B cell (primary cell): ENCODE measurements at regions not wholly inside any gene's neighbourhood (a gene's known extent, or its start where the extent isn't known, plus 50 kb on each side); places are given as distances from the start of the nearest gene placed in this dataset.

Experiments
- ATAC-seq: fragments of 200-7000 bp; cut with Tn5 transposase; one replicate; pipeline ENCODE4 v1.10.0; 2021; ENCODE audit warnings: low read depth, mild to moderate bottlenecking, moderate number of reproducible peaks, moderate library complexity
- CTCF ChIA-PET: fragments of 350-600 bp; sonication (Branson Sonifier 250); formaldehyde crosslinking; loops from one replicate; lab custom pipeline; 2021; ENCODE audit warnings: antibody characterized with exemption, inconsistent platforms; lab: Charles Lee
- POLR2A ChIA-PET: fragments of 350-600 bp; sonication (Branson Sonifier 250); formaldehyde crosslinking; loops from one replicate; lab custom pipeline; 2021; ENCODE audit warnings: antibody characterized with exemption; lab: Charles Lee
- DNase-seq: peaks from one replicate; pipeline ENCODE4 v3.0.0; 2013
- H2AFZ ChIP-seq: 2 replicates; pipeline ENCODE4 v1.6.1; 2012; ENCODE audit warnings: mild to moderate bottlenecking, low read depth, low read length; ENCODE audit not compliant: insufficient read depth, poor library complexity, severe bottlenecking
- H3K27ac ChIP-seq, 2 donors: 1 replicate in 1 of 2; 2 replicates in 1 of 2; pipeline ENCODE4 v1.5.1; 2012 to 2013; ENCODE audit warnings: low read length in 2 of 2, mild to moderate bottlenecking in 2 of 2, moderate library complexity in 1 of 2
- H3K27me3 ChIP-seq, 4 experiments: fragments of 200-600 bp in 1 of 4; sonication (generic) in 1 of 4; replicated peaks in 1 of 4; 1 replicate in 2 of 4; 2 replicates in 2 of 4; pipeline versions ENCODE4 v1.6.1 to v1.7.0; 2013 to 2016; ENCODE audit warnings: low read length in 3 of 4, mild to moderate bottlenecking in 2 of 4, mixed read lengths in 1 of 4, moderate library complexity in 1 of 4; ENCODE audit not compliant: insufficient read depth in 4 of 4, control insufficient read depth in 3 of 4; ENCODE audit errors: control extremely low read depth in 1 of 4
- H3K36me3 ChIP-seq, 2 experiments: replicated peaks in 1 of 2; 1 replicate in 1 of 2; 2 replicates in 1 of 2; pipeline versions ENCODE4 v1.6.1 to v1.7.1; 2013; ENCODE audit warnings: low read length in 1 of 2; ENCODE audit not compliant: insufficient read depth in 2 of 2, control insufficient read depth in 1 of 2; ENCODE audit errors: control extremely low read depth in 1 of 2, extremely low read depth in 1 of 2
- H3K4me1 ChIP-seq, 2 donors: fragments of 200-600 bp in 1 of 2; sonication (generic) in 1 of 2; 1 replicate in 1 of 2; 2 replicates in 1 of 2; pipeline versions ENCODE4 v1.5.1 to v1.6.1; 2013 to 2017; ENCODE audit warnings: low read length in 2 of 2; ENCODE audit not compliant: control insufficient read depth in 2 of 2, insufficient read depth in 2 of 2
- H3K4me2 ChIP-seq: replicated peaks from 2 replicates; pipeline ENCODE3; 2012; ENCODE audit warnings: mild to moderate bottlenecking, low read depth, low read length; ENCODE audit not compliant: poor library complexity, severe bottlenecking
- H3K4me3 ChIP-seq, 5 experiments: fragments of 200-600 bp in 1 of 5; sonication (generic) in 1 of 5; 1 replicate in 3 of 5; 2 replicates in 2 of 5; pipeline versions ENCODE4 v1.5.1 to v1.7.0; 2011 to 2016; ENCODE audit warnings: low read length in 4 of 5, mild to moderate bottlenecking in 4 of 5, low read depth in 2 of 5, control low read depth in 1 of 5, moderate library complexity in 1 of 5; ENCODE audit not compliant: insufficient read depth in 1 of 5; ENCODE audit errors: control extremely low read depth in 1 of 5, extremely low read depth in 1 of 5
- H3K79me2 ChIP-seq: fragments of 200-600 bp; sonication (generic); one replicate; pipeline ENCODE4 v1.6.0; 2016; ENCODE audit warnings: low read length; ENCODE audit not compliant: control insufficient read depth, insufficient read depth
- H3K9ac ChIP-seq: fragments of 200-600 bp; sonication (generic); 2 replicates; pipeline ENCODE4 v1.6.1; 2017; ENCODE audit warnings: mild to moderate bottlenecking, low read length, moderate library complexity
- H3K9me3 ChIP-seq, 3 donors: one replicate each; pipeline versions ENCODE4 v1.6.1 to v1.7.1; 2013; ENCODE audit warnings: low read length in 2 of 3; ENCODE audit not compliant: control insufficient read depth in 2 of 3, insufficient read depth in 1 of 3; ENCODE audit errors: control extremely low read depth in 1 of 3
- H4K20me1 ChIP-seq: 2 replicates; pipeline ENCODE4 v1.6.0; 2012; ENCODE audit warnings: mild to moderate bottlenecking, low read length; ENCODE audit not compliant: insufficient read depth, control insufficient read depth, poor library complexity, severe bottlenecking
- H3K27ac Mint-ChIP-seq: one replicate; pipeline ENCODE4 v1.8.0; 2021; ENCODE audit warnings: mixed read lengths
- H3K27me3 Mint-ChIP-seq: one replicate; pipeline ENCODE4 v1.8.0; 2021; ENCODE audit warnings: mixed read lengths
- H3K4me1 Mint-ChIP-seq: one replicate; pipeline ENCODE4 v1.8.0; 2021; ENCODE audit warnings: mixed read lengths
- H3K4me3 Mint-ChIP-seq: one replicate; pipeline ENCODE4 v1.8.0; 2021; ENCODE audit warnings: mixed read lengths
- H3K9me3 Mint-ChIP-seq: one replicate; pipeline ENCODE4 v1.8.0; 2022; ENCODE audit warnings: mixed read lengths; ENCODE audit not compliant: insufficient read depth
- CTCF ChIP-seq: fragments of 200-600 bp; IDR thresholded peaks from one replicate; pipeline ENCODE4 v1.8.0; 2022; ENCODE audit warnings: antibody characterized with exemption, mild to moderate bottlenecking
- EZH2 ChIP-seq: IDR thresholded peaks from 2 replicates; pipeline ENCODE4 v1.6.1; 2012; ENCODE audit warnings: borderline replicate concordance, low read depth, mild to moderate bottlenecking, moderate library complexity, low read length; ENCODE audit not compliant: insufficient read depth, poor library complexity, severe bottlenecking
- WGBS: methylation state at CpG from one replicate; pipeline ENCODE4 v1.1.5; 2013; ENCODE audit warnings: missing lambda C conversion rate; ENCODE audit not compliant: insufficient coverage; 5-methylcytosine and 5-hydroxymethylcytosine counted together
- intact Hi-C: fragments of 100-400 bp; cut with micrococcal nuclease; formaldehyde crosslinking; loops from one replicate; pipeline ENCODE4 v1.10.0; 2022

DNA sequence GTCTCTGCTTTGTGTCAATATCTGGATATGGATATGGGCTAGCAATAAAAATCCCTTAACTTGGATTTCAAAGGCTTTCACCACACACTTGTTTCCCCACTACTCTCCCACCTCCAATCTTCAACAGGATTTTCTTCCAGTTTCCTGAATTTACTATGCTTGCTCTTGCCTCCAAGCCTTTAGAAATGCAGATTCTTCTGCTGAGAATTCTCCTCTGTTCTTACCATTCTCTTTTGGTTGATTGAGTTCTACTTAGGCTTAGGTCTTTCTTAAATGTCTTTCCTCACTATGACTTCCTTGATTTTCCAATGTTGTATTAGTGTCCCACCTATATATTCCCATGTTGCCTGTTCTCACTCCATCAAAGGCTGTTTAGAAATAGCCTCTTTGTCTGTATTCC is 1502.4 kb upstream of the TENM4 start:
- no peak overlapping the region for H3K4me3 Mint-ChIP-seq
- no peak for TF ChIP-seq EZH2
- TF ChIP-seq CTCF = no peak
- no peaks in the 10 kb centered on the region for H3K27me3 ChIP-seq
- POLR2A ChIA-PET = no interaction called here
- H2AFZ ChIP-seq = no peak overlapping the region
- H3K4me3 ChIP-seq = no peak overlapping the region
- H3K36me3 ChIP-seq = no peaks in the 10 kb centered on the region
- ATAC-seq (no peak), DNase-seq (no peak)
- no peak overlapping the region for H3K4me2 ChIP-seq
- CTCF ChIA-PET = no interaction called here
- no peaks in the 10 kb centered on the region for H3K4me1 Mint-ChIP-seq
- H4K20me1 ChIP-seq = no peaks in the 10 kb centered on the region
- no peaks in the 10 kb centered on the region for H3K9me3 ChIP-seq
- no peaks in the 10 kb centered on the region for H3K27me3 Mint-ChIP-seq
- H3K9ac ChIP-seq = no peak overlapping the region
- H3K27ac ChIP-seq = no peak overlapping the region
- H3K27ac Mint-ChIP-seq = no peak overlapping the region
- H3K79me2 ChIP-seq = no peaks in the 10 kb centered on the region
- no peaks in the 10 kb centered on the region for H3K4me1 ChIP-seq
- no peaks in the 10 kb centered on the region for H3K9me3 Mint-ChIP-seq
- intact Hi-C loops = no loop called here

DNA sequence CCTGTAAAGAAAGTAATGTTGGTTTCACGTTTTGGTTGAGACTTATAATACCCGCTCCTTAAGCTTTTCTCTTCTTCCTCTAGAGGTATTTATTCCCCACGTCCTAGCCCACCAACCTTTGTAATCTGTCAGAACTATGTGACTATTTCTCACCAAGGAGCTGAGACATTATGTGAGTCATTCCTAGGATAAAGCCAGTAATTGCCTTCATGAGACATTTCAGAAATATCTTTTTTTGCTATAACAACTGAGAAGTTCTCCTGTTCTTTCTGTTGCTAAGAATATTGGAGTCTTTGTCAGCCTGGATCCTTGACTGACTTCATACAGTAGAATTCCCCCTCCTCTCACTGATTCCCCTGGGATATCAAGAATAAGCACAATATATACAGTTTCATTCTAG is 1497.0 kb upstream of the TENM4 start:
- Histone ChIP-seq H2AFZ (no peak overlapping the region), H4K20me1 (no peaks in the 10 kb centered on the region), H3K4me2 (no peak overlapping the region), H3K27me3 (no peaks in the 10 kb centered on the region), H3K27ac (no peak overlapping the region), H3K9me3 (no peaks in the 10 kb centered on the region), H3K4me1 (no peaks in the 10 kb centered on the region), H3K36me3 (no peaks in the 10 kb centered on the region), H3K79me2 (no peaks in the 10 kb centered on the region), H3K4me3 (no peak overlapping the region), H3K9ac (no peak overlapping the region)
- Mint-ChIP-seq H3K27ac (no peak overlapping the region), H3K4me3 (no peak overlapping the region), H3K9me3 (no peaks in the 10 kb centered on the region), H3K27me3 (no peaks in the 10 kb centered on the region), H3K4me1 (no peaks in the 10 kb centered on the region)
- ChIA-PET CTCF (no interaction called here), POLR2A (no interaction called here)
- DNase-seq (no peak), ATAC-seq (no peak)
- no CpG with 5 or more reads among the region's 3 CpGs for WGBS
- TF ChIP-seq EZH2 = no peak
- TF ChIP-seq CTCF = no peak
- intact Hi-C loops = no loop called here
